Activated CD8-positive, alpha-beta memory T cell treated with anti-CD3 and anti-CD28 coated beads for 24 hours (primary cell): ENCODE measurements at regions not wholly inside any gene's neighbourhood (a gene's known extent, or its start where the extent isn't known, plus 50 kb on each side); places are given as distances from the start of the nearest gene placed in this dataset.
"Not testable (repeated sequence)": the region's sequence is repeated elsewhere in the genome, so short reads cannot be mapped to it uniquely, and the experiment has no call there.

ENCODE experiments used
- DNase-seq: peaks from one replicate; pipeline ENCODE4 v3.0.0-alpha.2; 2020

DNA sequence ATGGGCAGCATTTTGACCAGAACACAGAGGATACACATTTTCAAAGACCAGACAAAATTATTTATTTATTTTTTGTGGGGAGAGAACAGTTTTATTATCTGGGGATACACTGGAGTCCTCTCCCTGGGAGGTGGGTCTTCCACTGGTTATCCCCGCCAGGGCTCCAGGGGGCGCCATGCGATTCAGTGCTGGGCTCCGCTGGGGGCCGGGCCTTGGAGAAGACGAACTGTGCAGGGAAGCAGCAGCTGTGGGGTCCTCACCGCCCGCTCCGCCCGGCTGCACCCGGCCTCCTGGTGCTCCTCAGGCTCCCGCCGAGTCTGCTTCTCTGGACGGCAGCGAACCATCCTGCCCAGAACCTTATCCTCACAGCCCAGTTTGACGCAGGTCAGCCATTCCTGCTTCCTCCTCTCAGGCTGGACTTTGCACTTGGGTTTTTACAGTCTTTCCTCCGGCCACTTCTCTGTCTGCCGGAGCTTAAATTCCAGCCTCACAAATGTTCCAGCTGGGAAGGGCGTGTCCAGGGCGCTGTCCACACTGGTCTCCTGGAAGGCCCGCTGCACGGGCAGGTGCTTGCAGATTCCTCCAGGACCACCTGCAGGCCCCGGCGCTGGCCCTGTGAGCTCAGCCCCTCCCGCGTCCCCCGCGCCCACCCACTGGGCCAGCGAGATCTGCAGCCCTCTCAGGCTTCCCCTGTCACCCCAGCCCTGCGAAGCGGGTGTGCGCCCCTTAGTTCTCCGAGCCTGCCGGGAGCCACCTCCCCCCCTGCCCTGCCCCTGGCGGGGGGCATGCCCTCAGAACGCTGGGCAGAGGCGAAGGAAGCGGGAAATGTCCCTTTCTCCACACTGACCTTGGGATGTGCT, 1830.0 kb upstream of the DEFB115 start:
- no peak for DNase-seq

- no peak for DNase-seq
These were observed 1826.9 kb upstream of the DEFB115 start for GRCh38 chr20:29430531-29430930.

- DNase-seq: not testable (repeated sequence)
These were observed 1816.7 kb upstream of the DEFB115 start for GRCh38 chr20:29440721-29441120.

- not testable (repeated sequence) for DNase-seq
These were observed 1814.2 kb upstream of the DEFB115 start for GRCh38 chr20:29443206-29443781.

DNA sequence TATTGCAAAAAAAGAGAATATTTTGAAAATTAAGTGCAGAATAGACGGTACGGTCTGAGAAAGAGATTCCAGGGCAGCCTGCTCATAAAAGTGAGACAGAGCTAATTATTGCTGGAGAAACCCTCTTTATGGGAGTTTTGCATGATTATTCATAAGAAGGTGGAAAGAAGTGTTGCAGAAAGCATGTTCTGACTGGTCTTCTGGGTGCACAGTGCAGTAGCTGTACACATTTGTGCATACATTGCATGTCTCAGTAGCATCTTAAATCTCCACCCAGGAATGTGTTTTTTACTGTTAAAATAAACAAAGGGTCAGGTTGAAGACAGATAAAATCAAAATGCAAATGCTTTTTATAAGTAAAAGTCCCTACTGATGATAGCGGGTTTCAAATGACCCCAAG, 1813.6 kb upstream of the DEFB115 start:
- DNase-seq: no peak

- peak; percentile 65 for DNase-seq
These were observed 1812.2 kb upstream of the DEFB115 start for GRCh38 chr20:29445050-29445907.

DNA sequence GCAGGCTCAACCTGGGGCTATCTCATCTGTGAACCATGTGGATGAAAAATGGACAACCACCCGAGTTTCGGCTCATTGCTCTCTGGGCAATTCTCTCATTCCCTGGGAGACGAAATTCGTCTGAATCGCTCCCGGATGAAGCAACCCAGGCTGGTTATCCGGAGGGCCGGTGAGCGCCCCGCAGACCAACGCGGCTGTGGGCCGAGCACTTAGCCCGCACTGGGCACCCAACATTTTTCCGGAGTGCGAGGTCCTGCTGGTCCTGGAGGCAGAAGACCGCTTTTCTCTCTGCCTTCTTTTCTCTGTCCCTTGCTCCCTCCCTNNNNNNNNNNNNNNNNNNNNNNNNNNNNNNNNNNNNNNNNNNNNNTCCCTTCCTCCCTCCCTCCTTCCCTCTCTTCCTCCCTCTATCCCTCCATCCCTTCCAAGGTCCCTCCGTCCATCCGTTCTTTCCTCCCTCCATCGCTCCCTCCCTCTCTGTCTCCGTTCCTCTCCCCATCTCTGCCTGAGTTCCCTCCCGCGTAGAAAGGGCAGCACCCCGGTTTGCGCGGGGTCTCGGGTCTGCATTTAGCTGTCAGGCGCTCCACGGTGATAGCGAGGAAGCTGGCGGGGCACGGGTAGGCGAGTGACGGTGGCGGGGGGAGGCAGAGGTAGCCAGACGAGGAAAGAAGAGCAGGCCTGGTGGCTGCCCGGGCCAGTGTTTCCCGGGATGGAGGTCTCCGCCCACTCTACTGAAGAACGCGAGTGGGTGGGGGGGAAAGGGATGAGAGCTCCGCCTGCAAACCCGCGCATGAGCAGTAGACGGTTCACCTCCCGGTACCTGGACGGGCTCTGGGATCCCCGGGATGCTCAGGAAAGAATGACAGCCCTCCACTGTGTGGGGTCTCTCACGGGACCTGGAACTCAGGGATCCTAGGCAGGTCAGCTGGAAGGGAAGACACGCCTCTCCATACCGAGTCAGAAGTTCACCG, 1809.7 kb upstream of the DEFB115 start:
- DNase-seq: not testable (repeated sequence)

DNA sequence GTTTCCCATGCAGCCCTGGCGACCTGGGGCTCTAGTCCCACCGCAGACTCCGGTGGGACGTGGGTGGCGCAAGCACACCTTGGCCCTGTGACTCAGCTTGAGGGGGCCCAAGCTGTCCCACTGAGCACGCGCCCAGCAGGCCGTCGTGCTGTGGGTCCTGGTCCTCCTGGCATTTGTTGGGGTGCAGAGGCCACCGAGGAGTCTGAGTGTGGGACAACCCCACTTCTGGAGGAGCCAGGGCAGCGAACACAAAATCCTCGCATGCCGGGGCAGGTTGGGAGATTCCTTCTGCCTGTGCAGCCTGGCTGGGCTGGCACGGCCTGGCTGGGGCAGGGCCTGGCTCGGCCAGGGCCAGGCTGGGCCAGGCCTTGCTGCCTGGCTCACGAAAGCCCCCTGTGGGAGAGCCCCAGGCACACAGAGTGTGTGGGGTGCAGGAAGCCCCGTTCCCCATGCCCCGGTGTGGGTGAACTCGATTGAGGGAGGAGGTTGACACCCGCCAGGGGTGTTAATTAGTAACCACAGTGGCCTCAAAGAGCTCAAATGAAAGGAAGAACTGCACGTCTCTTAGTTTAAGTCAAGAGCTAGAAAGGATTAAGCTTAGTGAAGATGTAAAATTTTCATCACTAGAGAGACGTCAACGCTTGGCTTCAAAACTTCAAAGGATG, 1808.5 kb upstream of the DEFB115 start:
- no peak for DNase-seq

DNA sequence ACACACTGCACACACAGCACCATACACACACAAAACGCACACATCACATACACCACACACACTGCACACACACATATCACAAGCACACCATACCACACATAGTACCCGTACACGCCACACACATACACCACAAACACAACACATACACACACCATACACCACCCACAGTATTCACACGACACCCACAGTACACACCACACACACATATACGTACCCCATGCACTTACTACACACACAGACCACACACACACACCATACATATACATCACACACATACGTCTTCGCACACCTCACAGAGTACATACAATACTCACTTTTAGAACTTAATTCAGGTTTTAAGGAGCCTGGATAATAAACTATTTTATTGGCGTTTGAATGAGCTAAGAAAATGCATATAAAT, 1805.3 kb upstream of the DEFB115 start:
- DNase-seq: no peak

DNA sequence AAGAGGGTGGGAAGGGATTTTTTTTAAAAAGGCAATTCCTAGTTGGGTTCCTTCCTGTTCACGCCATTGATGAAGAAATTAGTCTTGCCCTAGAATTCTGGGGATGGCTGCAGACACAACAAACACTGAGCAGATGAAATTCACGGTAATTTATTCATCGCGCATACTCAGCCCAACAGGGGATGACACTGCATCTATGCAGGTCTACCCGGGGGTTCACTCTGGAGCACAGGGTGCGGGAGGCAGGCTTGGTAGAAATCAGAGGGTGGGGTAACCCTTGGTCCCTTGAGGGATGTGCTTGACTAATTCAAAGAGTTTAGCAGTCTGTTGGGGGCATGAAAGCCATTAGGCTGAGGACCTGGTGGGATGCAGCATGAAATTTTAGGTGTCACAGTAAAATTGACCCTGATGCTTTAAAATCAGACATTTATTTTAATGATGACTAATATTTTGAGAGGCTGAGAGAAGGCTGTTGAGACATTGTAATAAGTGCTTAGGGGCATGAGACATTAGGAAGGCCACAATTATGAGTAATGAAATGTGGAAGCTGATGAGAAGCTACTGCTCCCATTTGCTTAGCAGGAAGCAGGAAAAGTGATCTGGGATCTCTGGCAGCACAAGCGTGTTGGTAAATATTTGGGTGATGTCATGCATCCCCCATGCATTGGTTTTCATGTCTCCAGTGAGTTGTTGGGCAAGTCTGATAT, 1800.3 kb upstream of the DEFB115 start:
- DNase-seq: not testable (repeated sequence)

DNA sequence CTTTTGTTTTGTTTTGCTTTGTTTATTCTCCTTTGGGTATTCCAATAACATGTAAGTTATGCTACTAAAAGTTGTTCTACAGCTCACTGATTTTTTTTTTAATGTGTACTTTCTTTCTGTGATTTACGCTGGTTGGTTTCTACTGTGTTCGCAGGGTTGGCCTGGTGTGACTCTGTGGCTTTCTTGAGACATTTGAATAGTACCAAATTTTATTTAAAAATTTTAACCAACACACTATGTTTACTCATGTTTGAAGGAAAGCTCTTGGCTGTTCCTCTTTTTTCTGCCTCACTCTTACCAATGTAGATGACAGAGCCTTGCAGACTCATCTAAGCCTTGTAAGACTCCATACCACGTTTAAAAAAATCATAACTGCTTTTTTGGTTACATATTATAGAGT, 1784.9 kb upstream of the DEFB115 start:
- no peak for DNase-seq

- not testable (repeated sequence) for DNase-seq
These were observed 1764.6 kb upstream of the DEFB115 start for GRCh38 chr20:29492840-29493239.

- not testable (repeated sequence) for DNase-seq
These were observed 1760.7 kb upstream of the DEFB115 start for GRCh38 chr20:29496767-29497166.

GRCh38 chr20:29497261-29497671, 1760.2 kb upstream of the DEFB115 start:
- DNase-seq: peak; percentile 62

DNA sequence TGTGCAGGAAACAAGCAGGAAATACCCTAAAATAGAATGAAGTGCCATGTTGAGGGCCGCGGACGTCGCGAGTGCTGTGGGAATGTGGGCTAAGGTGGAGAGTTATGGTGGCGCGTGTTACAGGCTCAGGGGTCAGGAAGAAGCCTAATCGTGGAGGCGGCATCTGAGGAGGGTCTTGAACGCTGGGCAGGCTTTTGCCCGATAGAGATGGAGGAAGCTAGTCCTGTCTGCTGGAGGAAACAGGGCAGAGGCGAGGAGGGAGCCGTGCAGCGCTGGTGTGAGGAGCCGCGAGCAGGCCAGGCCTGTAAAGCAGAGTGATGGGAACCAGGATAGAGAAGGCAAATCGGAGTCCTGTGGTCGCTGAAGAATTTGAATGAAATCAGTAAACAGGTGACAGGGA, 1759.8 kb upstream of the DEFB115 start:
- DNase-seq: peak; percentile 64

DNA sequence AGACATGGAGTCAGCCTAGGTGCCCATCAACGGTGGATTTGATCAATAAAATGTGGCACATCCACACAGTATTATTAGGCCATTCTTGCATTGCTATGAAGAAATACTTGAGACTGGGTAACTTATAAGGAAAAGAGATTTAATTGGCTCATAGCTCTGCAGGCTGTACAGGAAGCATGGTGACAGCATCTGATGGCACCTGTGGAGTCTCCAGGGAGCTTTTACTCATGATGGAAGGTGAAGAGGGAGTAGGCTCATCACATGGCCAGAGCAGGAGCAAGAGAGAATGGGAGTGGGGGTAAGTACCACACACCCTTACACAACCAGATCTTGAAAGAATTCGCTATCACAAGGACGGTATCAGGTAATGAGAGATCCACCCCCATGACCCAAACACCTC, 1756.7 kb upstream of the DEFB115 start:
- peak; percentile 59 for DNase-seq

DNA sequence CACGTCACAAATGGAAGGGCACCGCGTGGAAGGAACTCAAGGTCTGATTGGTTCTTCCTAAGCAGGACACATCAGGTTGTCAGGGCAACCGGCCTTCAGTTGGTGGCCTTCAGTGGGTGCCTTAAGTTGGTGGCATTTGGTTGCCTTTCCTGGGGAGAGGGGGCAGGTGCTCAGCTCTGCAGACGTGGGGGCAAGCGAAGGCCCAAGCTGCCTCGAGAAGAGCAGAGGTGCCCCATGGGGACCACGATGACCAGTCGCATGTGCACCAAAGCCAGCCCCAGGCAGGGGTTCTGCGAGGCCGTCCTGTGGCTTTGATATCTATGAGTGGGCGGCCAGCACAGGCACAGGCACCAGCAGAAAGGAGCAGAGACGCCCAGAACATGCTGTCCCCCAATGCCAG, 1742.8 kb upstream of the DEFB115 start:
- DNase-seq: not testable (repeated sequence)

DNA sequence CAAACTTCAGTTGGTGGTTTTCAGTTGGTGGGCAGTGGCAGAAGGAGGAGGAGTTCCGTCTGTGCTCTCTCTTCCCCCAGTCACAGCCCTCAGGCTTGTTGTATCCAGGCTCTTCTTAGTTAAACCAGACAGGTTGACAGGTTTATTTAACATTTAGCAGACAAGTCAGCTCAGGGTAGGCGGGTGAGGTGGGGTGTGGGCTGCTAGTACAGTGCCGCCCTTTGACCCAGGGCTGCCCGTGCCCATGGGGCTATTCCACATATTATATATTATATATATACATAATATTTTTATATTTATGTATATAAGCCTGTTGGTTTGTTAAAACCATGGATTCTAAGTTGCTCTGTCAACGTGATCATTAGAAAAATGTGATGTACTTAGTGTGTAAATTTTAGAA, 1740.6 kb upstream of the DEFB115 start:
- not testable (repeated sequence) for DNase-seq

DNA sequence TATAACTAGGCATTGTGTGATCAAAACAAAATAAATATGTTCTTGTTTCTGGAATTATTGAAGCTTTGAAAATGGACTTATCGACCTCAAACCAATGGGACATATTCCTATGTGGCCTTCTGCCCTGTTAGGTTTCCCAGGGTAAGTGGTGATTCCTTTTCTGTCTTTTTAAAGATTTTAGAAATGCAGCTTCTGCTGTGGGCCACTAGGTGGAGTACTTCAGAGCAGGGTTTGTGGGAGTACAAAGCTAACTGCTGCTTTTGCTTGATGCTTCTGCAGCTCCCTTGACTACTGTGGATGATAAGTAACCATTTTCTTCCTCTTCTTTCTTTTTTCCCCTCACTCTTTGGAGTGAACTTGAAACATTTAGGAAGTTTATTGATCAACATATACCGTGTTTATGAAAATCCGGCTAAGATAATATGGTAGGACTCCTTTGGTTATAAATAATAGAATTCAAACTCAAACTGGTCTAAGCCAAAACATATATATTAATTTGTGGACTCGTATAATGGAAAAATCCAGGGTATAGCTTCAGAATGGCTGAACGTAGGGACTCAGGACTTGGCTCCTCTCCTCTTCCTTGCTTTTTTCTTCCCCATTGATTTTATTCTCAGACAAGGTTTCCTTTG, 1737.7 kb upstream of the DEFB115 start:
- not testable (repeated sequence) for DNase-seq

- DNase-seq: not testable (repeated sequence)
These were observed 1723.8 kb upstream of the DEFB115 start for GRCh38 chr20:29533566-29534177.
